Left ventricle myocardium inferior (tissue), 1 donor: ENCODE measurements at regions not wholly inside any gene's neighbourhood (a gene's known extent, or its start where the extent isn't known, plus 50 kb on each side); places are given as distances from the start of the nearest gene placed in this dataset.

Source experiments
- DNase-seq: peaks from one replicate; pipeline ENCODE4 v3.0.0-alpha.2; 2020
- H3K27ac ChIP-seq: fragments of 200-600 bp; replicated peaks from 2 replicates; pipeline ENCODE4 v1.8.0; 2021
- H3K27me3 ChIP-seq: fragments of 200-600 bp; 2 replicates; pipeline ENCODE4 v1.8.0; 2021; ENCODE audit warnings: low read depth
- H3K36me3 ChIP-seq: fragments of 200-600 bp; 2 replicates; pipeline ENCODE4 v1.8.0; 2021
- H3K4me1 ChIP-seq: fragments of 200-600 bp; 2 replicates; pipeline ENCODE4 v1.8.0; 2021
- H3K4me3 ChIP-seq: fragments of 200-600 bp; 2 replicates; pipeline ENCODE4 v1.8.0; 2021; ENCODE audit warnings: mild to moderate bottlenecking, moderate library complexity
- H3K9me3 ChIP-seq: fragments of 200-600 bp; replicated peaks from 2 replicates; pipeline ENCODE4 v1.8.0; 2021
- intact Hi-C: fragments of 100-400 bp; cut with micrococcal nuclease; formaldehyde crosslinking; loops from one replicate; pipeline ENCODE4 v1.11.0; 2022
- TF ChIP-seq, protein P1 (sequence below): fragments of 200-600 bp; IDR thresholded peaks from 2 replicates; pipeline ENCODE4 v1.8.0; 2021; ENCODE audit warnings: antibody characterized with exemption, mild to moderate bottlenecking, borderline replicate concordance
- donor health status: DM: no; HTN: yes; CAD: no; lungs with severe emphysema.

DNA sequence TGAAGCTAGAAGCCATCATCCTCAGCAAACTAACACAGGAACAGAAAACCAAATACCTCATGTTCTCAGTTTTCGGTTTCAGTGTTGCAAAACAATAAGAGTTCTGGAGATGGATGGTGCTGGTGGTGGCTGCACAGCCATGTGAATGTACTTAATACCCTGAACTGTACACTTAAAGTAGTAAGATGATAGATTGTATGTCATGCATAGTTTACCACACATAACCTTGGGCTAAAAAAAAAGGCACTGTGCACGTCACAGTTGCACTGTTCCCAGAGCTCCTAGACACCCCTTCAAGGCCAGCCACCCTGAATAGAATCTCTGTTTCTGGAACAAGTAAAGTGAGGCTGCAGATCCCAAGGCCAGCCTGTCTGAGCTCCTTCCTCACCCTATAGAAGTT, 243.3 kb upstream of the IGF1R start:
- H3K36me3 ChIP-seq, result no peaks in the 10 kb centered on the region
- H3K9me3 ChIP-seq, result peaks cover 1% of the 10 kb centered on the region
- H3K27me3 ChIP-seq, result peaks cover 50% of the 10 kb centered on the region
- H3K27ac ChIP-seq, result no peak overlapping the region
- H3K4me3 ChIP-seq, result no peak overlapping the region
- TF ChIP-seq, protein P1, sequence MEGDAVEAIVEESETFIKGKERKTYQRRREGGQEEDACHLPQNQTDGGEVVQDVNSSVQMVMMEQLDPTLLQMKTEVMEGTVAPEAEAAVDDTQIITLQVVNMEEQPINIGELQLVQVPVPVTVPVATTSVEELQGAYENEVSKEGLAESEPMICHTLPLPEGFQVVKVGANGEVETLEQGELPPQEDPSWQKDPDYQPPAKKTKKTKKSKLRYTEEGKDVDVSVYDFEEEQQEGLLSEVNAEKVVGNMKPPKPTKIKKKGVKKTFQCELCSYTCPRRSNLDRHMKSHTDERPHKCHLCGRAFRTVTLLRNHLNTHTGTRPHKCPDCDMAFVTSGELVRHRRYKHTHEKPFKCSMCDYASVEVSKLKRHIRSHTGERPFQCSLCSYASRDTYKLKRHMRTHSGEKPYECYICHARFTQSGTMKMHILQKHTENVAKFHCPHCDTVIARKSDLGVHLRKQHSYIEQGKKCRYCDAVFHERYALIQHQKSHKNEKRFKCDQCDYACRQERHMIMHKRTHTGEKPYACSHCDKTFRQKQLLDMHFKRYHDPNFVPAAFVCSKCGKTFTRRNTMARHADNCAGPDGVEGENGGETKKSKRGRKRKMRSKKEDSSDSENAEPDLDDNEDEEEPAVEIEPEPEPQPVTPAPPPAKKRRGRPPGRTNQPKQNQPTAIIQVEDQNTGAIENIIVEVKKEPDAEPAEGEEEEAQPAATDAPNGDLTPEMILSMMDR, result no peak
- intact Hi-C loops, result no loop called here
- no peak for DNase-seq
- H3K4me1 ChIP-seq, result no peaks in the 10 kb centered on the region

DNA sequence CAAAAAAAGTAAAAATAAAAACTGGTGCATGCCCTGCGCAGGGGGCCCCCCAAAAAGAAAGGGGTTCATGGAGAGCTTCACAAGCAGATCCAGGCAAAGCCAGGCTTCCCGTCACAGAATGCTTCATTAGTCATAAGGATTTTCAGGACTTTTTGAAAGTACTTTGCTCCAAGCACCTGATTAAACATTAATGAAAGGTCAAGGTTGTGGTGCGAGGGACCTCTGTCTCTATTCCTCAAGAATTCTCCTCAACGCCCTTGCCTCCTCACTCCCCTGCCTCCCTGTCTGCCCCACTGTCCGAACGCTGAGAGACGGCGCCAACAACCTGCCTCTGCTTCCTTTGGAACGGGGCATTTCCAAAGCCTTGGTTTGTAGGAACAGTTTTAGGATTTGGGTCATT, 240.1 kb upstream of the IGF1R start:
- Histone ChIP-seq H3K36me3 (no peaks in the 10 kb centered on the region), H3K4me3 (no peak overlapping the region), H3K9me3 (peaks cover 8% of the 10 kb centered on the region), H3K27ac (no peak overlapping the region), H3K27me3 (peaks cover 24% of the 10 kb centered on the region), H3K4me1 (no peaks in the 10 kb centered on the region)
- TF ChIP-seq, protein P1, result no peak
- intact Hi-C loops, result no loop called here
- DNase-seq, result no peak

DNA sequence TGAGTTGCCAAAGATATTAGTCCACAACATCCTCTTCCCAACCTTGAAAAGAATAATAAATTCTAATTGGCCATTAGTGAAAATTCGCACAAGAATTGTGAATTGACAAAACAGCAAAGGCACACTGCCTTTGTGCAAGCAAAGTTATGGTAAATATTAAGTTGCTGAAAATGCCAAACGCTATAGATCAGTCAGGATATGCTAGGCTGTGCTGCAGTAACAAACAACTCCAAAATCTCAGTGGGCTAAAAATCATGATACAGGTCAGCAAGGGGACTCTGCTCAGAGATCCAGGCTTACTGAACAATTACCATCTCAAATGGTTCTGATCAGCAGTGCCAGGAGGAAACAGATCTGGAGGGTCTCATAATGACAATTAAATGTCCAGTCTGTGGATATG, 238.0 kb upstream of the IGF1R start:
- TF ChIP-seq, protein P1, result no peak
- H3K4me1 ChIP-seq, result no peaks in the 10 kb centered on the region
- DNase-seq, result no peak
- no peak overlapping the region for H3K27ac ChIP-seq
- peaks cover 11% of the 10 kb centered on the region for H3K27me3 ChIP-seq
- no peak overlapping the region for H3K4me3 ChIP-seq
- intact Hi-C loops, result no loop called here
- peaks cover 8% of the 10 kb centered on the region for H3K9me3 ChIP-seq
- no peaks in the 10 kb centered on the region for H3K36me3 ChIP-seq

DNA sequence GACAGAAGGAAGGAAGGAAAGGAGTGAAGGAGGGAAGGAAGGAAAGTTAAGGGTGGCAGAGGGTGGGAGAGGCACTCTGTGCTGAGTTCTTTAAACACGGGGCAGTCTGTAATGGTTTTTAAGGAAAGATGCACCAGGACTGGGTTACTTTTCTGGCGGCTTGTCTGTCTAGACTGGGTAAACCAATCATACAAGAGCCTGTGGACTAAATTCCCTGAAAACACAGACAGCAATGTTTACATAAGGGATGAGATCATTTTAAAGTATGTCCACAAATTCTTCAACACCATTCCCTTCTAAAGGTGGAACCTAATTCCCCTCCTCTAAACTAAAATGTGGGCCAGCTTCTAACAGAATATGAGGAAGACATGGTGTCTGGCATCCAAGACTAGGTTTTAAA, 235.5 kb upstream of the IGF1R start:
- Histone ChIP-seq H3K9me3 (peaks cover 8% of the 10 kb centered on the region), H3K27ac (peak overlapping the region; percentile 59), H3K27me3 (peaks cover 4% of the 10 kb centered on the region), H3K4me1 (peaks cover 7% of the 10 kb centered on the region), H3K36me3 (no peaks in the 10 kb centered on the region), H3K4me3 (no peak overlapping the region)
- intact Hi-C loops, result no loop called here
- TF ChIP-seq, protein P1, result no peak
- DNase-seq, result no peak

DNA sequence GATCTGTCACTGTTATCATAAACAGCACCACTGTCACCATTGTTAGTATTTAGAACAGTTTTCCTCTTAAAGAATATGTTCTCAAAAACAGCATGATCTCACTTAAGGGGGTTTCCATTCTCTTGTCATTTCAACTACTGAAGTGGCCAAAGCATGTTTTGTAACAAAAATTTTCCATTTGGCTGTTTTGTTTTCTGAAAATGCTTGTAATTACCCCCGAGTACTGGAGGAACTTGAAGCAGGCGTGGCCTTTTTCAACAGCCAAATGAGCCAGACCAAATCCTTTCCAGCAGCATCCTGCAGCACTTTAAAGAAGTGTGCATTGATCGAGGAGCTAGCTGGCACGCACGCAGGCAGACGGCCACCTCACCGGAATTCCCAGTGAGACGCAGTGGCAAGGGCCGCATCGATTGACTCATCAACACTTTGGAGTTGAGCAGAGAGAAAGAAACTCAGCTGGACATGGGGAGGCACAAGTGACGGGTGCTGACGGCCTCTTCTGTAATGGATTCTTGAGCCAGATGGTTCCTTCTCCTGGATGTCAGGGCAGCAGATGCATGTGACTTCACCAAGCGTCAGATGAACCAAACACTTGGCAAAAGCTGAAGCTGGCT, 234.3 kb upstream of the IGF1R start:
- Histone ChIP-seq H3K4me3 (no peak overlapping the region), H3K4me1 (peaks cover 7% of the 10 kb centered on the region), H3K36me3 (no peaks in the 10 kb centered on the region), H3K27ac (peak overlapping the region; percentile 59), H3K27me3 (peaks cover 16% of the 10 kb centered on the region), H3K9me3 (peaks cover 8% of the 10 kb centered on the region)
- DNase-seq, result peak; percentile 28
- TF ChIP-seq, protein P1, result no peak
- intact Hi-C loops, result no loop called here
